CD4-positive, alpha-beta T cell treated with Interleukin-1 beta for 1 hour (primary cell): ENCODE measurements at regions not wholly inside any gene's neighbourhood (a gene's known extent, or its start where the extent isn't known, plus 50 kb on each side); places are given as distances from the start of the nearest gene placed in this dataset.

Experiments
- DNase-seq, 2 donors: peaks; one replicate each; pipeline ENCODE4 v3.0.0-alpha.2; 2020 to 2022

DNA sequence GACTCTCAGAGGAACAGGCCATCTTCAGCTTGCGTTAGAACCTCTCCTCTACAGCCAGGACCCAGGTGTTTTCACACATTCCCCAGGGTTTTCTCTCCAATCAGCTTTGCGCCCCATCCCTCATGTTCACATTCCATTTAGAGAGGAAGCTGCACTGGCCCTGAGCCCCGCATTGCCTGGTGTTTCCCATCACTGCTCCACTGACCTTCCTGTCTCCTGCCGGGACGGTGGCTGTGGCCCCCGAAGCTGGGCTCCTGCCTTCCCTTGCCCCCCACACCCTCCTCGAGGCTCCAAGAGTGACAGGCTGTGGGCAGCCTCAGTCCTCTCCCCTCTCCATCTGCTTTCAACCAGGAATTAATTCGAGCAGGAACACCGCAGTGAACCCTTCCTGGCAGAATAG is 357.3 kb downstream of the THBS2 start:
- DNase-seq, result no peak

- peak; percentile 73 to 79 for DNase-seq
Observed at GRCh38 chr6:168895102-168895812, 358.4 kb downstream of the THBS2 start.

DNA sequence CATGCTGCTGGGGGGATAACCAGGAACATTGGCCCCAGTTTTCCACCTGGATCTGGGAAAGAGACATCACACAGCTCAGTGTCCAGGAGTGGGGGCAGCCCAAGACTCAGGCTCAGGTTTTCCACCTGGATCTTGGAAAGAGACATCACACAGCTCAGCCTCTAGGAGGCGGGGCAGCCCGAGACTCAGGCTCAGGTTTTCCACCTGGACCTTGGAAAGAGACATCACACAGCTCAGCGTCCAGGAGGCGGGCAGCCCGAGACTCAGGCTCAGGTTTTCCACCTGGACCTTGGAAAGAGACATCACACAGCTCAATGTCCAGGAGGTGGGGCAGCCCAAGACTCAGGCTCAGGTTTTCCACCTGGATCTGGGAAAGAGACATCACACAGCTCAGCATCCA is 361.6 kb downstream of the THBS2 start:
- no peak for DNase-seq

- no peak for DNase-seq
Observed at GRCh38 chr6:168890981-168891365, 362.7 kb downstream of the THBS2 start.

GRCh38 chr6:168890306-168890980 is 363.2 kb downstream of the THBS2 start:
- DNase-seq, result no peak

- no peak for DNase-seq
Observed at GRCh38 chr6:168888786-168889345, 364.8 kb downstream of the THBS2 start.

DNA sequence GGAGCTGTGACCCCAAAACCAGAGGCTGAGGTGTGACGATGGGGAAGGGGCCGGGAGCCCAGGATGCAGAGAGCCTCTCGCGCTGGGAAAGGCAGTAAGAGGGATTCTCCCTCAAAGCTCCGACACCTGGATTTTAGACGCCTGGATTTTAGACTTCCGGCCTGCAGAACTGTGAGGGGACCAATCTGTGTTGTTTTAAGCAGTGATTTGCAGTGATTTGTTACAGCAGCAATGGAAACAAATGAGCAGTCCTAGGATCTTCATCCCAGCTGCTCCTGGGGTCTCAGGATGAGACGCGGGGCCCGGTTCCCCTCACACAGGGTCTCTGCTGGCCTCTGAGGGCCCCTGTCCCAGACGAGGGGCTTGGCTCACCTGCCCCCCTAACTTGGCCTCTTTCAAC is 365.5 kb downstream of the THBS2 start:
- no peak for DNase-seq

- DNase-seq, result no peak
Observed at GRCh38 chr6:168887621-168888020, 366.0 kb downstream of the THBS2 start.

GRCh38 chr6:168886964-168887363 is 366.7 kb downstream of the THBS2 start:
- DNase-seq, result no peak

DNA sequence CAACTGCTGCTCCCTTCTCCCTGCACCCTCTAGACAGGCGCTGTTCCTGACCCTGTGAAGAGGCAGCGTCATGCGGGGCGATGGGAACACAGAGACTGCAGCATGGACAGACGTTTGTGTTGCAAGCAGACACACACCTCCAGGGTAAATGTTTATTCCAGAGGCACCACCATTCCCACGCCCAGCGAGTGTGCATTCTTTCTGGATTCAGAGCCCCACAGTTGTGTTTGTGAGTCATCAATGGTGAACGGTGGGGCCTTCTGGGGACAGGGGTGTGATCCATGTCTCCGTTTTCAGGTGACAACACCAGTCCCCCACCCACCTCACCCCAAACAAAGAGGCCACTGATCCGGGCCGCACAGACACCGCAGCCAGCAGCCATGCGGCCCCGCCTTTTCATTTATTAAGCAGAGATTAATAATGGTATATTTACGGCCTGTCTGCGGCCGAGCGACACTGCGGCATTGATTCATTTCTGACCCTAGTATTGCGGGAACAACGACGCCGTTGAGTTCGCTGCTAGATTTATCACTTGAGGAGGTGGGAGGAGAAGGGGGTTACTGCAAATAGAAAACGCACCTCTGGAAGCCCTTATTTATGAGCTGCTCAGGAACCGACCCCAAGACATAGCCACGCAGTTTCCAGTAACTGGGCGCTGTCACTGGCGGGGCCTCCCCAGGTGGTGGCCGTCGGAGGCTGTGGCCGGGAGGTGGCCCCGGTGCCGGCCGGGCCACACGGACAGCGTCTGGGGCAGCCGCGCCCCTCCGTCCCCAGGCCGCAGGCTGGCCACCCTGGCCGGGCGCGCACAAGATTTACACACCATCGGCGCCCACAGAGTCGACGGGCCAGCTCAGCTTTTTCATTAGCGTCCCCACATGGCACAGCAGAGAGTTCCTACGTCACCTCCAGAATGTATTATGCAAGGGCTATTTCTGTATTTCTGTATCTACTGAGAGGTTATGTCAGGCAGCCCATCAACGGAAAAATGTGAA is 367.6 kb downstream of the THBS2 start:
- no peak for DNase-seq

GRCh38 chr6:168885196-168885595 is 368.4 kb downstream of the THBS2 start:
- DNase-seq, result no peak

DNA sequence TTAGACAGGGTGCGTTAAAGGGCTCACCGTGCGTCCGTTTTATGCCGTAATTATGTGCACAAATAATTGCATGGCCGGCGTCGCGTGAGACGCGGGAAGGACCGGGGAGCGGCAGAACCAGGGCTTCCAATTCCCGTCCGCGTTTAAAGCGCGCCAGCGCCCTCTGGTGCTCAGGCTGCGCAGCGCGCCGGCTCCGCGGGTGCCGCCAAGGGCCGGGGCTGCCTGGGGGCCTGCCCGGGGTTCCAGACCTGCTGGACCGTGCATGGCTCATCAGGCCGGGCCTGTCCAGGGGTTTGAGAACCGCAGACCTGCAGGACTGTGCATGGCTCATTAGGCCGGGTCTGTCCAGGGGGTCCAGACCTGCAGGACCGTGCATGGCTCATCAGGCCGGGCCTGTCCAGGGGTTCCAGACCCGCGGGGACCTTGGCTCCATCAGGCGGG is 369.0 kb downstream of the THBS2 start:
- peak; percentile 61 to 79 for DNase-seq

GRCh38 chr6:168884050-168884645 is 369.5 kb downstream of the THBS2 start:
- no peak for DNase-seq

DNA sequence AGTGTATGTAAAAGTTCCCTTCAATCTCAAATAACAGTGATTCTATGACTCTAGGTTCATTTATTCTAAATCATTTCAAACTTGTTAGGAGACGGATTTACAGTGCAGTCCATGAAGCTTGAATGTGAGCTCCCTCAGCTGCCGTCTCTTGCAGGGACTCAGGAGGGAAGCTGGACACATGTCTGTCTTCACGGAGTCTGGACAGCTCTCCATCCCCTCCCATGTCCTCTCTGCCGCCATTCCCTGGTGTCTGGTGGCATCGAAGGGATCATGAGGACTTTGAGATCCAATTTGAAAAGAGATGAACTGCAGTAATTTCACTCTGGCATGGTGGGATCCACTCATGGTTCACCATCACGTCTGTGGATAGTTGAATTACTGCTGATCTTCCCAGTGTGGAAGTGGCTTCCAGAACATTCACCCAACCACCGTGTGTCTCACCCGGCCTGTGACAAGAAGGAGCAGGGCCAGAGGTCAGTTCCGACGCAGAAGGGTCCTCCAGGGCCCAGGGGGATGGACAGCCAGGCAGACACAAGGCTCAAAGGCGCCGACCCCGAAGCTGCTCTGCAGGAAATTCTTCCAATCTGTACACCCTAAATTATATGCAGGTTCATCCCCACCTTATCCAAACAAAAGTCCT is 370.1 kb downstream of the THBS2 start:
- DNase-seq, result no peak

- DNase-seq, result no peak
Observed at GRCh38 chr6:168880271-168880670, 373.4 kb downstream of the THBS2 start.

DNA sequence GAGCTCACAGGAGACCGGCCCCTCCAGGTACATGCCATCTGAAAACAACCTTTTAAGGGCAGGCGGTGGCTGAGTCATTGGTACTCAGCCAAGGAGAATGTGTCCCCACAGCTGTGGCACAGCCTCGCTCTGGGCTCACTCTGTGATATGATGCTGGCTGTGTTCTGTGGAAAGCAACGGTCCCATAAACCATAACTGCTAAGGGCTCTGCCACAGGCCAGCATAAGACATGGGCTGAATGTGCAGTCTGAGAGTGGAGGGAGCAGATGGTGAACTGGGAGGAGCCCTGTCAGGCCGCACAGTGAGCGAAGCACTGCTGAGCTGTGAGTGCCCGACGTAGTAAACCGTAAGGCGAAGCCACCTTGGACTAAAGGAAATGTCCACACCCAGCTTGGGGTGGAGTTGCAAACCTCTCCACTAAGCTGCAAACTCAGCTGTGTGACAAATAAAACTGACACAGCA is 375.8 kb downstream of the THBS2 start:
- DNase-seq, result peak; percentile 11 to 25

GRCh38 chr6:168876956-168877355 is 376.7 kb downstream of the THBS2 start:
- DNase-seq, result no peak

- DNase-seq, result no peak
Observed at GRCh38 chr6:168875811-168876576, 377.7 kb downstream of the THBS2 start.

GRCh38 chr6:168874637-168875036 is 379.0 kb downstream of the THBS2 start:
- no peak for DNase-seq

DNA sequence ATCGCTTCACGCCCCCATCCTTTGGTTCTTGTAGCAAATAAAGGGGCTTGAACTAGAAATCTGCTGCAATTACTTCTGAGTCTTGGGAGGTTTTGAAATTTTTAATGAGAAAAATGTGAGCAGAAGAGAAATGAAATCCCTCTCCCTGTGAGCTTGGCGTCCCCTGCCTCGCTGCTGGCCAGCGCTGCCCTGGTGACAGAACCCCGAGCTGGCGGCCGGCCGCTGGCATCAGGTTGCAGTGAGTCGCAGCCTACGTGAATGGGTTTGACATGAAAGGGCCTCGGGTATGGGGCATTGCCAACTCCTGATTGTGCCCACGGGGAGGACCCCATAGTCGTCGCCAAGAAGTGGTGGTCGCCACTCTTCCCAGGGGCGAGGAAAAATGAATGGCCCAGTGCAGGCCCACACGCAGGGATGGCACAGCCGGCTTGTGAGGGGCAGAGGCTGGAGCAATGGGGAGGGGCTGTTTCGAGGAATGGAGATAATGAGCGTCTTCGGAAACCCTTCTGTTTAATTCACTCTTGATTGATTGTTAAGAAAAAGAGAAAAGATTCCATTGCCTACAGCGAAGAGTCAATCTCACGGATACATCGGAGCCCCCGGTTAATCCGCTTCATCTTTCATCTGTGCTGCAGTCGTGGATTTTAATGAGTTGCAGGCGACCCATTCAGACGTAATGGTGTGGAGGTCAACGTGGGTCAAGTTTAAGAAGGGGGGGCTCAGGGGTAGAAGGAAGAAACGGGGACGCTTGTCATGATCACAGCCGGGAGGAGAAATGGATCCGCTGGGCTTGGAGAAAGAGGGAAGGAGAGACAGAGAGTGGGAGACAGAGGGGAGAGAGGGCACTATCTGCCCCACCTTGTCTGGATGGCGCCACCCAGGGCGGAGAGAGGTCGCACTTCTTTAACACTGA is 380.1 kb downstream of the THBS2 start:
- DNase-seq, result no peak
